ENCODE measurements at regions not wholly inside any gene's neighbourhood (a gene's known extent, or its start where the extent isn't known, plus 50 kb on each side); places are given as distances from the start of the nearest gene placed in this dataset.

DNA sequence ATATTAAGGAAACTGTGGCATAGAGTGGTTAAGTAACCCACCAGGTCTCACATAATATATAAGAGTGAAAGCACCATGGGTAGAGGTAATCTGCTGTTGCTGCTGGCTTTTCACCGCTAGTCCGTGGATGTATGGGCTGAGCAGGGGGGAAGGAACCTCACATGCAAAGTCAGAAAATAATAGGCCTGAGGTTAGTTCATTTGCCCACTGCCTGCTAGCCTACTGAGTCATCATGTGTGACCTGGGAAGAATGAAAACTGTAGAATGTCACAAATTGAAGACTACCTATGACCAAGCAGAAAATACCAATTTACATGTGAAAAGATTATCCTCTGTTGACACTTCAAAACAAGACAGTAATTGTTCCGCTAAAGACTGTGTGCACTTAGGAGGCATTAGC, 560.1 kb upstream of the FAT3 start:
- WGBS (ENCODE audit: insufficient coverage), result no CpG with 5 or more reads among the region's 3 CpGs
- POLR2A ChIA-PET, result no interaction called here

DNA sequence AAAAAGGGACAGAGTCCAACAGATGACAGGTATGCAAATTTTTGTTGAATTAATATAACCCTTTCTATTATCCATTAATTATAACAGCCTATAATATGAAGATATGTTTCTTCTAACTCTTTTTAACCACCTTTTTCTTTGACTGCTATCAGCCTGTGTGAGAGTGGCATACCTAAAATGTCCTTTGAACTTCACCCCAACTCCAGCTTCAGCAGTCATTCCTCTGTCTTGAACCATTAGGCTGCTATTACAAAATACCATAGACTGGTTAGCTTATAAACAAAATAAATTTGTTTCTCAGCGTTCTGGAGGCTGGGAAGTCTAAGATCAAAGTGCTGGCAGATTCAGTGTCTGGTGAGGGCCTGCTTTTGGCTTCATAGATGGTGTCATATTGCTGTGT, 564.6 kb upstream of the FAT3 start:
- ATAC-seq (ENCODE audit: low read depth), result no peak
- no peaks in the 10 kb centered on the region for H3K79me2 ChIP-seq (ENCODE audit: control insufficient read depth, insufficient read depth, low read length)
- Mint-ChIP-seq H3K4me3 (no peak overlapping the region), H3K27ac (no peak overlapping the region), H3K4me1 (no peaks in the 10 kb centered on the region), H3K9me3 (ENCODE audit: insufficient read depth) (no peaks in the 10 kb centered on the region), H3K27me3 (no peaks in the 10 kb centered on the region)
- no peak for DNase-seq
- no peak overlapping the region for H2AFZ ChIP-seq (ENCODE audit: insufficient read depth, low read depth, low read length, poor library complexity, severe bottlenecking)
- no peak overlapping the region for H3K4me3 ChIP-seq (ENCODE audit: control extremely low read depth in 1 of 5, extremely low read depth in 1 of 5, insufficient read depth in 1 of 5, low read depth in 2 of 5, low read length in 4 of 5)
- WGBS (ENCODE audit: insufficient coverage), result no CpG with 5 or more reads among the region's 1 CpG
- H3K36me3 ChIP-seq (replicated peaks in 1 of 2; ENCODE audit: control extremely low read depth in 1 of 2, control insufficient read depth in 1 of 2, extremely low read depth in 1 of 2, insufficient read depth in 2 of 2, low read length in 1 of 2), result no peaks in the 10 kb centered on the region
- no peak overlapping the region for H3K9ac ChIP-seq (ENCODE audit: low read length)
- ChIA-PET POLR2A (no interaction called here), CTCF (no interaction called here)
- H3K9me3 ChIP-seq (ENCODE audit: control extremely low read depth in 1 of 3, control insufficient read depth in 2 of 3, insufficient read depth in 1 of 3, low read length in 2 of 3), result no peaks in the 10 kb centered on the region
- no peaks in the 10 kb centered on the region for H3K4me1 ChIP-seq (ENCODE audit: control insufficient read depth in 2 of 2, insufficient read depth in 2 of 2, low read length in 2 of 2)
- TF ChIP-seq, protein P1, sequence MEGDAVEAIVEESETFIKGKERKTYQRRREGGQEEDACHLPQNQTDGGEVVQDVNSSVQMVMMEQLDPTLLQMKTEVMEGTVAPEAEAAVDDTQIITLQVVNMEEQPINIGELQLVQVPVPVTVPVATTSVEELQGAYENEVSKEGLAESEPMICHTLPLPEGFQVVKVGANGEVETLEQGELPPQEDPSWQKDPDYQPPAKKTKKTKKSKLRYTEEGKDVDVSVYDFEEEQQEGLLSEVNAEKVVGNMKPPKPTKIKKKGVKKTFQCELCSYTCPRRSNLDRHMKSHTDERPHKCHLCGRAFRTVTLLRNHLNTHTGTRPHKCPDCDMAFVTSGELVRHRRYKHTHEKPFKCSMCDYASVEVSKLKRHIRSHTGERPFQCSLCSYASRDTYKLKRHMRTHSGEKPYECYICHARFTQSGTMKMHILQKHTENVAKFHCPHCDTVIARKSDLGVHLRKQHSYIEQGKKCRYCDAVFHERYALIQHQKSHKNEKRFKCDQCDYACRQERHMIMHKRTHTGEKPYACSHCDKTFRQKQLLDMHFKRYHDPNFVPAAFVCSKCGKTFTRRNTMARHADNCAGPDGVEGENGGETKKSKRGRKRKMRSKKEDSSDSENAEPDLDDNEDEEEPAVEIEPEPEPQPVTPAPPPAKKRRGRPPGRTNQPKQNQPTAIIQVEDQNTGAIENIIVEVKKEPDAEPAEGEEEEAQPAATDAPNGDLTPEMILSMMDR (IDR thresholded peaks at IDR 0.05), result no peak
- no peak for TF ChIP-seq EZH2 (IDR thresholded peaks at IDR 0.05; ENCODE audit: borderline replicate concordance, insufficient read depth, low read depth, low read length, poor library complexity, severe bottlenecking)
- no peak overlapping the region for H3K27ac ChIP-seq (ENCODE audit: low read length in 2 of 2)
- no peaks in the 10 kb centered on the region for H4K20me1 ChIP-seq (ENCODE audit: control insufficient read depth, insufficient read depth, low read length, poor library complexity, severe bottlenecking)
- no peak overlapping the region for H3K4me2 ChIP-seq (replicated peaks; ENCODE audit: low read depth, low read length, poor library complexity, severe bottlenecking)
- intact Hi-C loops (cut with micrococcal nuclease), result no loop called here
- no peaks in the 10 kb centered on the region for H3K27me3 ChIP-seq (replicated peaks in 1 of 4; ENCODE audit: control extremely low read depth in 1 of 4, control insufficient read depth in 3 of 4, insufficient read depth in 4 of 4, low read length in 3 of 4)

More for the DNA sequence above, 560.1 kb upstream of the FAT3 start:
- no peaks in the 10 kb centered on the region for H3K4me1 ChIP-seq (ENCODE audit: control insufficient read depth in 2 of 2, insufficient read depth in 2 of 2, low read length in 2 of 2)
- no peak for ATAC-seq (ENCODE audit: low read depth)
- Mint-ChIP-seq H3K4me1 (no peaks in the 10 kb centered on the region), H3K9me3 (ENCODE audit: insufficient read depth) (peaks cover 4% of the 10 kb centered on the region), H3K27ac (no peak overlapping the region), H3K27me3 (no peaks in the 10 kb centered on the region), H3K4me3 (no peak overlapping the region)
- no peaks in the 10 kb centered on the region for H3K79me2 ChIP-seq (ENCODE audit: control insufficient read depth, insufficient read depth, low read length)
- H3K4me2 ChIP-seq (replicated peaks; ENCODE audit: low read depth, low read length, poor library complexity, severe bottlenecking), result no peak overlapping the region
- no peaks in the 10 kb centered on the region for H3K9me3 ChIP-seq (ENCODE audit: control extremely low read depth in 1 of 3, control insufficient read depth in 2 of 3, insufficient read depth in 1 of 3, low read length in 2 of 3)
- H3K36me3 ChIP-seq (replicated peaks in 1 of 2; ENCODE audit: control extremely low read depth in 1 of 2, control insufficient read depth in 1 of 2, extremely low read depth in 1 of 2, insufficient read depth in 2 of 2, low read length in 1 of 2), result no peaks in the 10 kb centered on the region
- intact Hi-C loops (cut with micrococcal nuclease), result no loop called here
- CTCF ChIA-PET, result no interaction called here
- TF ChIP-seq, protein P1 (IDR thresholded peaks at IDR 0.05), result no peak
- no peak for TF ChIP-seq EZH2 (IDR thresholded peaks at IDR 0.05; ENCODE audit: borderline replicate concordance, insufficient read depth, low read depth, low read length, poor library complexity, severe bottlenecking)
- H4K20me1 ChIP-seq (ENCODE audit: control insufficient read depth, insufficient read depth, low read length, poor library complexity, severe bottlenecking), result no peaks in the 10 kb centered on the region
- no peak for DNase-seq
- no peak overlapping the region for H2AFZ ChIP-seq (ENCODE audit: insufficient read depth, low read depth, low read length, poor library complexity, severe bottlenecking)
- no peak overlapping the region for H3K4me3 ChIP-seq (ENCODE audit: control extremely low read depth in 1 of 5, extremely low read depth in 1 of 5, insufficient read depth in 1 of 5, low read depth in 2 of 5, low read length in 4 of 5)
- no peak overlapping the region for H3K9ac ChIP-seq (ENCODE audit: low read length)
- H3K27me3 ChIP-seq (replicated peaks in 1 of 4; ENCODE audit: control extremely low read depth in 1 of 4, control insufficient read depth in 3 of 4, insufficient read depth in 4 of 4, low read length in 3 of 4), result no peaks in the 10 kb centered on the region
- no peak overlapping the region for H3K27ac ChIP-seq (ENCODE audit: low read length in 2 of 2)
